Osteoblast (primary cell): ENCODE measurements at regions not wholly inside any gene's neighbourhood (a gene's known extent, or its start where the extent isn't known, plus 50 kb on each side); places are given as distances from the start of the nearest gene placed in this dataset.

Experiments used
- DNase-seq: peaks from one replicate; pipeline ENCODE4 v3.0.0; 2011; ENCODE audit warnings: low spot score, mixed read lengths; ENCODE audit not compliant: insufficient read length; ENCODE audit errors: missing footprints
- H2AFZ ChIP-seq: 2 replicates; pipeline ENCODE4 v1.6.0; 2011; ENCODE audit warnings: mild to moderate bottlenecking, low read length
- H3K27ac ChIP-seq: 2 replicates; pipeline ENCODE4 v1.5.1; 2011; ENCODE audit warnings: mild to moderate bottlenecking, low read depth, low read length, moderate library complexity
- H3K27me3 ChIP-seq: 2 replicates; pipeline ENCODE4 v1.6.0; 2012; ENCODE audit warnings: mild to moderate bottlenecking, control low read depth, inconsistent platforms, low read length, moderate library complexity; ENCODE audit not compliant: insufficient read depth
- H3K36me3 ChIP-seq: 2 replicates; pipeline ENCODE4 v1.5.1; 2011; ENCODE audit warnings: mild to moderate bottlenecking, low read length, control low read depth, moderate library complexity; ENCODE audit not compliant: insufficient read depth
- H3K4me1 ChIP-seq: 2 replicates; pipeline ENCODE4 v1.5.1; 2011; ENCODE audit warnings: mild to moderate bottlenecking, low read length, control low read depth, moderate library complexity; ENCODE audit not compliant: insufficient read depth
- H3K4me2 ChIP-seq: 2 replicates; pipeline ENCODE4 v1.6.0; 2011; ENCODE audit warnings: mild to moderate bottlenecking, low read length; ENCODE audit not compliant: insufficient read depth
- H3K4me3 ChIP-seq: fragments of 200-600 bp; sonication (generic); 3 replicates; pipeline ENCODE4 v1.5.1; 2012; ENCODE audit warnings: mild to moderate bottlenecking, low read length, inconsistent platforms; ENCODE audit not compliant: insufficient read depth
- H3K79me2 ChIP-seq: 2 replicates; pipeline ENCODE4 v1.6.0; 2012; ENCODE audit warnings: mild to moderate bottlenecking, low read length, control low read depth, inconsistent platforms; ENCODE audit not compliant: insufficient read depth
- H3K9me3 ChIP-seq: 2 replicates; pipeline ENCODE4 v1.5.1; 2011; ENCODE audit warnings: low read depth, low read length, control low read depth
- H4K20me1 ChIP-seq: 2 replicates; pipeline ENCODE4 v1.6.0; 2012; ENCODE audit warnings: mild to moderate bottlenecking, low read length, control low read depth; ENCODE audit not compliant: insufficient read depth
- TF ChIP-seq, protein P1 (sequence below): IDR thresholded peaks from 2 replicates; pipeline ENCODE4 v1.5.1; 2011; ENCODE audit warnings: mild to moderate bottlenecking, low read depth, low read length, moderate library complexity; ENCODE audit errors: extremely low read depth

DNA sequence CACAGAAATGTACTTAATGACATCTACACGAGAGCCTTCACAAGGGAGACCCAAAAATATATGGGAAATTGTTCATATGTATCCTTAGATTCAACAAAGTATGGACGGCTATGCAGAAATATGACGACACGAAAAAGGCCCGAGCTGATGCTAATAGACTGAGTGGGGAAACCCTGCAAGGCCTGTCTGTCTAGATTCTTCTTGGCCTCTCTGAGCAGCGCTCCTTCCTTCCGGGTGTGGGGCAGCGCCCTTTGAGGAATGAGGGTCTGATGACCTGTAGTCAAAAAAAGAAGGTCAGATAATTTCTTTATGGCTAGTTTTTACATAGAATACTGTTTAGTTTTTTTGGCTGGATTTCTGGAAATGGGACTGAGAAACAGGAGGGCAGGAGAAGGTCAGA is 192.8 kb upstream of the AKR1E2 start:
- H3K4me1 ChIP-seq, result no peaks in the 10 kb centered on the region
- H2AFZ ChIP-seq, result peak overlapping the region; percentile 37
- H3K27ac ChIP-seq, result no peak overlapping the region
- TF ChIP-seq, protein P1, sequence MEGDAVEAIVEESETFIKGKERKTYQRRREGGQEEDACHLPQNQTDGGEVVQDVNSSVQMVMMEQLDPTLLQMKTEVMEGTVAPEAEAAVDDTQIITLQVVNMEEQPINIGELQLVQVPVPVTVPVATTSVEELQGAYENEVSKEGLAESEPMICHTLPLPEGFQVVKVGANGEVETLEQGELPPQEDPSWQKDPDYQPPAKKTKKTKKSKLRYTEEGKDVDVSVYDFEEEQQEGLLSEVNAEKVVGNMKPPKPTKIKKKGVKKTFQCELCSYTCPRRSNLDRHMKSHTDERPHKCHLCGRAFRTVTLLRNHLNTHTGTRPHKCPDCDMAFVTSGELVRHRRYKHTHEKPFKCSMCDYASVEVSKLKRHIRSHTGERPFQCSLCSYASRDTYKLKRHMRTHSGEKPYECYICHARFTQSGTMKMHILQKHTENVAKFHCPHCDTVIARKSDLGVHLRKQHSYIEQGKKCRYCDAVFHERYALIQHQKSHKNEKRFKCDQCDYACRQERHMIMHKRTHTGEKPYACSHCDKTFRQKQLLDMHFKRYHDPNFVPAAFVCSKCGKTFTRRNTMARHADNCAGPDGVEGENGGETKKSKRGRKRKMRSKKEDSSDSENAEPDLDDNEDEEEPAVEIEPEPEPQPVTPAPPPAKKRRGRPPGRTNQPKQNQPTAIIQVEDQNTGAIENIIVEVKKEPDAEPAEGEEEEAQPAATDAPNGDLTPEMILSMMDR, result no peak
- H3K4me3 ChIP-seq, result no peak overlapping the region
- H3K79me2 ChIP-seq, result no peaks in the 10 kb centered on the region
- H3K9me3 ChIP-seq, result no peaks in the 10 kb centered on the region
- H3K27me3 ChIP-seq, result no peaks in the 10 kb centered on the region
- DNase-seq, result no peak
- H3K4me2 ChIP-seq, result no peak overlapping the region
- H4K20me1 ChIP-seq, result no peaks in the 10 kb centered on the region
- no peaks in the 10 kb centered on the region for H3K36me3 ChIP-seq

DNA sequence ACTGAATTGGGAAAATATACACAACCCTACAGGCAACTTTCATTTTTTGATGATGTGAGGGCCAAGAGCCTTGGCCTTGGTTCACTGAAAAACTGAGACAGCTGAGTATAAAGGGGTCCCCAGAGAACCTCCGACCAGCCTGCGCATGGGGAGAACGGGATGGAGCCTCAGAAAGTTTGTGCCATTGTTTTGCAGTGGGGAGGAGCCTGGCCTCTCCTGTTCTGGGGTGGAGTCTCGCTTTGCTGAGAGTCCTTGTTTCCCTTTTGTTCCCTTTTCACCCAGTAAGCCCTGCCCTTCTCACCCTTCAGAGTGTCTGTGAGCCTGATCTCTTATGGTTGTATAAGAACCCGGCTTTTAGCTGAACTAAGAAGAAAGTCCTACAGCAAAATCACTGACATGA is 193.2 kb upstream of the AKR1E2 start:
- Histone ChIP-seq H3K4me2 (no peak overlapping the region), H2AFZ (peak overlapping the region; percentile 37), H3K9me3 (no peaks in the 10 kb centered on the region), H3K36me3 (no peaks in the 10 kb centered on the region), H3K4me3 (no peak overlapping the region), H3K4me1 (no peaks in the 10 kb centered on the region), H3K79me2 (no peaks in the 10 kb centered on the region), H4K20me1 (no peaks in the 10 kb centered on the region), H3K27ac (no peak overlapping the region), H3K27me3 (no peaks in the 10 kb centered on the region)
- TF ChIP-seq, protein P1, result no peak
- DNase-seq, result no peak

DNA sequence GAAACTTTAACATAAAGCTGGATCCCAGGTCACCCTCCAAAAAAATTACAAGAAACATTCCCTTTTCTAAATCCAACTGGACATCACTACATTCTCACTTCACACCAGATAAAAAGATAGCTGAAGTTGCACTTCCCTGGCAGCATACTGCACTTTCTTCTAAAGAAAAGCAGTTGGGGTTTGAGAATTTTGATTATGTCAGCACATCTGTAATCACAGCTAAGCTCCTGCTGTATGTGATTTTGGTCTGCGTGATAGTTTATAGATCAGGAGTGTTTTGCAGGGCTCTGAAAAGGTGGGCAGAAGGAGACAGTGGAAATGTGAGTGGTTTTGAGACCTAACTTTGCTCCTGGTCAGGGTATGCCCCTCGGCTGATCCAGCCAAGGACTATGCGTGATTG is 199.1 kb upstream of the AKR1E2 start:
- no peak overlapping the region for H3K27ac ChIP-seq
- H3K79me2 ChIP-seq, result no peaks in the 10 kb centered on the region
- no peaks in the 10 kb centered on the region for H4K20me1 ChIP-seq
- no peak for DNase-seq
- H3K27me3 ChIP-seq, result no peaks in the 10 kb centered on the region
- no peak overlapping the region for H2AFZ ChIP-seq
- TF ChIP-seq, protein P1, result no peak
- H3K4me3 ChIP-seq, result no peak overlapping the region
- peaks cover 6% of the 10 kb centered on the region for H3K4me1 ChIP-seq
- H3K36me3 ChIP-seq, result no peaks in the 10 kb centered on the region
- H3K4me2 ChIP-seq, result no peak overlapping the region
- H3K9me3 ChIP-seq, result no peaks in the 10 kb centered on the region

DNA sequence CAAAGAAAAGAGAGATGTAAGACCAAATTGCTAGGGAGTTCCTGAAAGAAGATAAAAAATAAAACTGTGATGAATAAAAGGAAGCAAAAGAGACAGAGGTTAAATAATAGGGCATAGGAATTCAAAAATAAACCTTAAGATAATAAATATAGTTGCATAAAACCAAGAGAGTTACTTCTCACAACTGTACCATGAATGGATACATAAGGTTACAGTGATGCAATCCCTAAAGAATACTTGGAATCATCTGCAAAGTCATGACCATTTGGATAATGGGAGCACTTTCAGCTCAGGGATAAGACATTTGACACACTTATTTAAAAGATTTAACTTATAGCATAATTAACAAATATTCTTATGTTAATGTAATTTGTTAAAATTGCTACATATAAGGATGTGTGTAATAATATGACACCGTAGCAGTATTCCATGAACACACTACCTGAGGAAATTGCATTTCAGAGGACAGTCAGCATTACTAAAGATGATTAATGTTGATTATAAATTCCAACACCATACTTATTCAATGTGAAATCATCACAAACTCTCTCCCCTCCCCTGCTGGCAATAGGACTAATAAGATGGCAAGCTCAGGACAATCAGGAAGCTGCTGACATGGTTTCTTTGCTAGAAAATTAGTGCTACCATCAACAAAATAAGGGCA is 202.1 kb upstream of the AKR1E2 start:
- H4K20me1 ChIP-seq, result no peaks in the 10 kb centered on the region
- no peak for DNase-seq
- no peak overlapping the region for H3K4me2 ChIP-seq
- no peak overlapping the region for H2AFZ ChIP-seq
- H3K4me3 ChIP-seq, result no peak overlapping the region
- H3K4me1 ChIP-seq, result peaks cover 6% of the 10 kb centered on the region
- H3K27me3 ChIP-seq, result no peaks in the 10 kb centered on the region
- H3K36me3 ChIP-seq, result no peaks in the 10 kb centered on the region
- H3K27ac ChIP-seq, result no peak overlapping the region
- TF ChIP-seq, protein P1, result no peak
- H3K9me3 ChIP-seq, result no peaks in the 10 kb centered on the region
- H3K79me2 ChIP-seq, result no peaks in the 10 kb centered on the region
